SK-N-SH treated with all-trans-retinoic acid at 6 μM for 48 hours (cell line): ENCODE measurements at regions not wholly inside any gene's neighbourhood (a gene's known extent, or its start where the extent isn't known, plus 50 kb on each side); places are given as distances from the start of the nearest gene placed in this dataset.

Experiments used
- ATAC-seq: fragments of 200-7000 bp; cut with Tn5 transposase; 3 replicates; pipeline ENCODE4 v1.9.1; 2020; ENCODE audit warnings: mild to moderate bottlenecking, moderate library complexity
- ARNTL ChIP-seq: fragments of 450-650 bp; formaldehyde crosslinking; IDR thresholded peaks from 2 replicates; pipeline ENCODE4 v1.5.0; 2020; ENCODE audit warnings: low read depth, mild to moderate bottlenecking, moderate library complexity, borderline replicate concordance
- BACH2 ChIP-seq: fragments of 250-450 bp; sonication (Bioruptor Pico); IDR thresholded peaks from 2 replicates; pipeline ENCODE4 v1.9.0; 2021; ENCODE audit warnings: mild to moderate bottlenecking, borderline replicate concordance
- CREB5 ChIP-seq: fragments of 250-450 bp; sonication (Bioruptor Pico); IDR thresholded peaks from 2 replicates; pipeline ENCODE4 v1.5.1; 2020; ENCODE audit warnings: low read depth, mild to moderate bottlenecking, moderate library complexity
- CSRNP3 ChIP-seq: fragments of 250-450 bp; sonication (Bioruptor Pico); IDR thresholded peaks from 2 replicates; pipeline ENCODE4 v1.5.1; 2021; ENCODE audit warnings: mild to moderate bottlenecking, moderate library complexity
- ESRRG ChIP-seq: fragments of 250-450 bp; sonication (Bioruptor Pico); IDR thresholded peaks from 2 replicates; pipeline ENCODE4 v1.6.1; 2021; ENCODE audit warnings: mild to moderate bottlenecking
- GLIS3 ChIP-seq: fragments of 250-450 bp; sonication (Bioruptor Pico); IDR thresholded peaks from 2 replicates; pipeline ENCODE4 v1.5.0; 2020; ENCODE audit warnings: mild to moderate bottlenecking, moderate library complexity
- PATZ1 ChIP-seq: fragments of 250-450 bp; sonication (Bioruptor Pico); IDR thresholded peaks from 2 replicates; pipeline ENCODE4 v1.8.0; 2020; ENCODE audit warnings: mild to moderate bottlenecking, moderate library complexity, borderline replicate concordance
- POU6F1 ChIP-seq: fragments of 250-450 bp; sonication (Bioruptor Pico); IDR thresholded peaks from 2 replicates; pipeline ENCODE4 v1.8.0; 2021; ENCODE audit warnings: low read depth, mild to moderate bottlenecking, moderate library complexity, borderline replicate concordance
- RARB ChIP-seq: fragments of 250-450 bp; sonication (Bioruptor Pico); IDR thresholded peaks from 2 replicates; pipeline ENCODE4 v1.8.0; 2021; ENCODE audit warnings: mild to moderate bottlenecking, moderate library complexity
- SNAI2 ChIP-seq: fragments of 250-450 bp; sonication (Bioruptor Pico); IDR thresholded peaks from 2 replicates; pipeline ENCODE4 v1.5.0; 2020; ENCODE audit warnings: mild to moderate bottlenecking, moderate library complexity
- TCF4 ChIP-seq: fragments of 250-450 bp; sonication (Bioruptor Pico); IDR thresholded peaks from 2 replicates; pipeline ENCODE4 v1.8.0; 2021; ENCODE audit warnings: mild to moderate bottlenecking, moderate library complexity, borderline replicate concordance
- TOX ChIP-seq: fragments of 250-450 bp; sonication (Bioruptor Pico); IDR thresholded peaks from 2 replicates; pipeline ENCODE4 v1.8.0; 2021; ENCODE audit warnings: mild to moderate bottlenecking, moderate library complexity, borderline replicate concordance
- TSHZ2 ChIP-seq: fragments of 250-450 bp; sonication (Bioruptor Pico); IDR thresholded peaks from 2 replicates; pipeline ENCODE4 v1.5.0; 2020; ENCODE audit warnings: mild to moderate bottlenecking, moderate library complexity
- ZC3H10 ChIP-seq: fragments of 250-450 bp; sonication (Bioruptor Pico); IDR thresholded peaks from 2 replicates; pipeline ENCODE4 v1.5.1; 2021; ENCODE audit warnings: mild to moderate bottlenecking, moderate library complexity
- ZFP3 ChIP-seq: fragments of 250-450 bp; sonication (Bioruptor Pico); IDR thresholded peaks from 2 replicates; pipeline ENCODE4 v1.5.0; 2020; ENCODE audit warnings: mild to moderate bottlenecking, moderate library complexity
- ZFP30 ChIP-seq: fragments of 450-650 bp; formaldehyde crosslinking; IDR thresholded peaks from 2 replicates; pipeline ENCODE4 v1.5.0; 2022; ENCODE audit warnings: mild to moderate bottlenecking, moderate library complexity
- ZNF70 ChIP-seq: fragments of 450-650 bp; formaldehyde crosslinking; IDR thresholded peaks from 2 replicates; pipeline ENCODE4 v1.5.0; 2020; ENCODE audit warnings: mild to moderate bottlenecking, moderate library complexity
- ZNF8 ChIP-seq: fragments of 450-650 bp; formaldehyde crosslinking; IDR thresholded peaks from 2 replicates; pipeline ENCODE4 v1.5.0; 2020; ENCODE audit warnings: mild to moderate bottlenecking, moderate library complexity

- ATAC-seq, result no peak
- TF ChIP-seq TCF4 (CRISPR knock-in tag) (no peak), POU6F1 (CRISPR knock-in tag) (no peak), ZNF8 (no peak), CSRNP3 (CRISPR knock-in tag) (no peak), ESRRG (CRISPR knock-in tag) (no peak), ZC3H10 (CRISPR knock-in tag) (no peak), ZNF70 (no peak), BACH2 (CRISPR knock-in tag) (no peak), ZFP3 (no peak), PATZ1 (CRISPR knock-in tag) (no peak), SNAI2 (no peak), TOX (no peak), CREB5 (CRISPR knock-in tag) (no peak), TSHZ2 (CRISPR knock-in tag) (no peak)
Observed at GRCh38 chr5:171562822-171563221, 143.4 kb downstream of the FGF18 start.

GRCh38 chr5:171568389-171568788 is 148.9 kb downstream of the FGF18 start:
- no peak for TF ChIP-seq ZFP30 (CRISPR knock-in tag)
- no peak for TF ChIP-seq ARNTL (CRISPR knock-in tag)
- no peak for TF ChIP-seq RARB (CRISPR knock-in tag)
- TF ChIP-seq TCF4 (CRISPR knock-in tag), result no peak

GRCh38 chr5:171569065-171569712 is 149.7 kb downstream of the FGF18 start:
- no peak for ATAC-seq
- no peak for TF ChIP-seq TSHZ2 (CRISPR knock-in tag)
- TF ChIP-seq GLIS3 (CRISPR knock-in tag), result no peak

More at GRCh38 chr5:171568389-171568788, 148.9 kb downstream of the FGF18 start:
- no peak for ATAC-seq
